GM21717 (cell line): ENCODE measurements at regions not wholly inside any gene's neighbourhood (a gene's known extent, or its start where the extent isn't known, plus 50 kb on each side); places are given as distances from the start of the nearest gene placed in this dataset.
"Not testable (repeated sequence)": the region's sequence is repeated elsewhere in the genome, so short reads cannot be mapped to it uniquely, and the experiment has no call there.

Source experiments
- ATAC-seq: cut with Tn5 transposase; IDR thresholded peaks from one replicate; pipeline ENCODE4 v1.9.1; 2021; ENCODE audit warnings: mild to moderate bottlenecking, moderate library complexity; ENCODE audit not compliant: unreplicated experiment

DNA sequence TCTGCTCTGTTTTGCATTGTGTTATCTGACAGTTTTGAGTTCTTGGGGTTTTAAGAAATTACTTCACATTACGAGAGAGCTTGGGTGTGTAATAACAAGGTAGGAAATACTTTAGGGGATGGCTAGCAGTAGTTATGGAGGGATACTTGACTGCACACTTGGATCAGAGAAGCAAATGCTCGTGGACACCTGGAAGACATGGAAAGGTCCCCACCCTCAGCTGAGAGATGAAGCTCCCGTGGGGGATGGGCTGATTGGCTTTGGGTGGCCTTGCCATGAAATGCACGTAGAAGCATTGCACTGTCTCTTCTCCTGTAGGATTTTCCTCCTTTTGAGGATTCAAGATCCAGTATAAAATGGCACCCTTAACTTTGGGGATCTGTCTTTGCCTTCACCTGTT is 61.5 kb upstream of the UNC93A start:
- no peak for ATAC-seq

GRCh38 chr6:167230288-167230687 is 60.8 kb upstream of the UNC93A start:
- no peak for ATAC-seq

DNA sequence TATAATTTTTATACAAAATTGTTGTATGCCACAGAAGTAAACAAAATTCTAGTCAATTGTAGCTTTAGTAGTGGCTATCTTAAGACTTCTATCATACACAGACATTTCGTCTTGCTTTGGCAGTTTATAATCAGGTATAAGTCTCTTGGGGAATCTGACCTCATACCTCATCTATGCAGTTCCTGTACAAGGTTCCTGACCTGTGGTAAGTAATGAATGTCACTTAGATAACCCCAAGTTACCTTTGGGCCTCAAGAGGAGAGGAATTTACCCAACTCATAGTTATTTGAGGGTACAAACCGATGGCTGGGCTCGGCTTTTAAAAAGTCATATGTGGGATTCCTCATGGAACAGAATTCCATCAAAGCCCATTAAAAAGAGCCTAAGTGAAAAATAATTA is 58.8 kb upstream of the UNC93A start:
- ATAC-seq: no peak

DNA sequence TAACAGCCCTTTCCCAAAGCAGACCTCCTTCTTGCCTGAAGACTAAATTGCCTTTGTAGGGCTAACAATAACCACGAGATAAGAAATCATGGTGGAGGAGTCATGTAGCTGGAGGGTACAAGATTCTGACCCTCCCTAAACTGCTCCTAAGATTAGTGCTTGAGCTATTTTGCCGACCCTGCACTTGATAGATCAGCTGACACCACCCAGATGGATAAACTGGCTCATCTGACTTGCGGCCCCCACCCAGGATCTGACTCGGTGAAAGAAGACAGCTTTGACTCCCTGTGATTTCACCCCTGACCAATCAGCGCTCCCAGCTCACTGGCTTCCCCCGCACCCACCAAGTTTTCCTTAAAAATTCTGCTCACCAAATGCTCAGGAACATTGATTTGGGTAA is 57.6 kb upstream of the UNC93A start:
- ATAC-seq: no peak

DNA sequence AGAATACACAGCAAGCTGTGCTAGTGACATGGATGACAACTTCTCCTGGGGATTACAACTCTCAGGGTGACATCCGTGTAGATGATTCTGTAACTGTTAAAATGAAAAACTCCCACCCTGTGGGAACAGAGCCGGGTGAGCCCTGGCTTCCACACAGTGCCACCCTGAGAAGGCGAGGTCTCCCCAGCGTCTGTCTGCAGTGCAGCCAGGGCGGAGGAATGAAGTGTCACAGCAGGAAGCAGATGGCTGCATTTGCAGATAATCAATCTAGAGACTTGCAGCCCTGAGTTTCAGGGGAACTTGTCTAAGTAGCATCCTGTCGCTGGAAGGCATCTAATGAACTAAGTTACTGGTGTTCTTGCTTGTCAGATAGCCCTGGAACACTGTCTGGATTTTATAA is 56.5 kb upstream of the UNC93A start:
- not testable (repeated sequence) for ATAC-seq

GRCh38 chr6:167235005-167235404 is 56.1 kb upstream of the UNC93A start:
- ATAC-seq: no peak

- ATAC-seq: no peak
Observed at GRCh38 chr6:167235421-167236238, 55.5 kb upstream of the UNC93A start.

- no peak for ATAC-seq
Observed at GRCh38 chr6:167236239-167236571, 54.9 kb upstream of the UNC93A start.

DNA sequence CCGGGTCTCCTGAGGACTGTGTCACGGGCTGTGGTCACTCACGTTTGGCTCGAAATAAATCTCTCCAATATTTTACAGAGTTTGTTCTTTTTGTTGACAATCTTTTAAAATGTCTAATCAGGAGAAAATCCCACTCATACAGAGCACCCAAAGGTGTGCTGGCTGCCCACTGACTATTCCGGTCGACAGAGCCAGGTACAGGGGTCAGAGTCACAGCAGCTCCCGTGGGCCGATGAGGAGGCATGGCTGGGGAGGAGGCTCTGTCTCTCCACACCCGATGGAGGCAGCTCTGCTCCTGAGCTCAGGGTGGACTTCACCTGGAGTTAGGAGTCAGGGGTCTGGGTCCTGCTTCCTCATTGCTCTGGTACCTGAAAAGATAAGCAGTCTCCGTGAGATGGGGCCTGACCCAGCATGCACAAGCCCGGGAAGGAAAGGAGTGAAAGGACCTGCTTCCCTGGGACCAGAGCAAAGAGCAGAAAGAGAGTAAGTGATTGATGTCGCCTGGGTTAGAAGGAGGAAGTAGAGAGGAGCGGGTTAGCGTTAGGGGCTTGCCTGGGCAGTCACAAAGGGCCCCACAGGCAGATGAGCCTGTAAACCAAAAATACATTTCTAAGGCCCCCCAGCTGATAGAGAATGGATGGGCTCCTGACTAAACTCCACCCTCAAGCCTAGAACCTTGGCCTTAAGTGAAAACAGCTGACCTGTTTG is 53.5 kb upstream of the UNC93A start:
- no peak for ATAC-seq

DNA sequence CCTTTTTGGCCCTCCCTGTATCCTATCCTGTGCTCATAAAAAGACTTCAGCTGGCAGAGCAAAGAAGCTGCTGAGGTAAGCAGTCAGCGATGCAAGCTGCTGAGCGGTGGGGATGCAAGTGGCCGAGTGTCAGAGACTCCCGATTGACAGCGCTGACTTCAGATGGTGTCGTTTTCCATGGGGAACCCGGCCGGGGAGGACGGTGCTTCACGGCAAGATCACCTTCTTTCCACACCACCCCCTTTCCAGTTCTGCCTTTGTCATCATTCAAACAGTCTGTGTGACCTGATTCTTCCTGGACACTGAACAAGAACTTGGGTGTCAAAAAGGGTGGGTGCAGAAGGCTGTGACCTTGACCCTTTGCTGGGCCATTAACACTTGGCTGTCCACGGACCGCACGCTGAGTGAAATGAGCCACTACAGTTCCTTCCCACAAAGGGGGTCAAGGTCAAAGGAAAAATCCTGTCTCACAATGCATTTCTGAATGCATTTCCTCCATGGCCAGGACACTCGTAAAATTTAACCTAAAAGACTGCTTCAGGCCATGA is 52.9 kb upstream of the UNC93A start:
- ATAC-seq: no peak

GRCh38 chr6:167238694-167239467 is 52.2 kb upstream of the UNC93A start:
- no peak for ATAC-seq

GRCh38 chr6:167239470-167239869 is 51.6 kb upstream of the UNC93A start:
- ATAC-seq: not testable (repeated sequence)

DNA sequence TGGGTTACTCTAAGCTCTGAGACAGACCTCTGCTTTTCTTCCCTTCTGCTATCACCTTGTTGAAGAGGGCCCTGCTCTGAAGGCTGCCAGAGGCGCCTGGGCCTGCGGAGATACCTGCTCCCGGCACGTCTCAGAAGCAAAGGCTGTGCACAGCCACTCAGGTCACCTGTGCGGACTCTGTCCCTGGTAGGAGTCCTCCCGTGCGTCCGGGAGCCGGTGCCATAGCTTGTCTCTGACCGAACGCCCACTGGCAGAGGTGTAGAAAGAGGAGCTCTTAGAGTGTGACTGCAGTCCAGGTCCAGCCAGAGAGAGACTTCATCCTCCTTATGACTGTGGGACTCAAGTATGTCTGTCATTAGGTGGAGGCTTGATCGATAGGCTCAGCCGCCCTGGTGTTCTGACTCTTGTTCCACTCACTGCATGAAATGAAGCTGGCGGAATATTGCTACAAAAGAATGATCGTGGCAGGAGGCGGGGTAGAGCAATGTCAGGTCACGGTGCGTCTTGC is 51.0 kb upstream of the UNC93A start:
- ATAC-seq: no peak
